ENCODE measurements at regions not wholly inside any gene's neighbourhood (a gene's known extent, or its start where the extent isn't known, plus 50 kb on each side); places are given as distances from the start of the nearest gene placed in this dataset.

- H3K4me1 ChIP-seq: no peaks in the 10 kb centered on the region
- H3K27ac ChIP-seq: no peak overlapping the region
- H3K36me3 ChIP-seq: no peaks in the 10 kb centered on the region
- no peak overlapping the region for H3K4me3 ChIP-seq
- intact Hi-C loops (cut with DNase I; ENCODE audit: low total_unique reads): no loop called here
- H3K9me3 ChIP-seq: no peaks in the 10 kb centered on the region
- TF ChIP-seq CTCF (IDR thresholded peaks at IDR 0.05) (no peak), POLR2A (IDR thresholded peaks at IDR 0.05) (no peak)
- H3K27me3 ChIP-seq: no peaks in the 10 kb centered on the region
- DNase-seq: no peak
Measured at GRCh38 chr5:66255714-66256113, 111.6 kb downstream of the SREK1 start.

- Histone ChIP-seq H3K36me3 (no peaks in the 10 kb centered on the region), H3K9me3 (no peaks in the 10 kb centered on the region), H3K27ac (no peak overlapping the region), H3K4me1 (no peaks in the 10 kb centered on the region), H3K27me3 (no peaks in the 10 kb centered on the region), H3K4me3 (no peak overlapping the region)
- intact Hi-C loops (cut with DNase I; ENCODE audit: low total_unique reads): no loop called here
- DNase-seq: no peak
- no peak for TF ChIP-seq POLR2A (IDR thresholded peaks at IDR 0.05)
- no peak for TF ChIP-seq CTCF (IDR thresholded peaks at IDR 0.05)
Measured at GRCh38 chr5:66273121-66273520, 129.0 kb downstream of the SREK1 start.

GRCh38 chr5:66276986-66277385 is 132.9 kb downstream of the SREK1 start:
- Histone ChIP-seq H3K36me3 (no peaks in the 10 kb centered on the region), H3K27me3 (no peaks in the 10 kb centered on the region), H3K27ac (no peak overlapping the region), H3K4me1 (no peaks in the 10 kb centered on the region), H3K4me3 (no peak overlapping the region), H3K9me3 (no peaks in the 10 kb centered on the region)
- DNase-seq: no peak
- TF ChIP-seq POLR2A (IDR thresholded peaks at IDR 0.05) (no peak), CTCF (IDR thresholded peaks at IDR 0.05) (no peak)
- intact Hi-C loops (cut with DNase I; ENCODE audit: low total_unique reads): no loop called here

GRCh38 chr5:66277981-66278380 is 133.9 kb downstream of the SREK1 start:
- Histone ChIP-seq H3K4me1 (no peaks in the 10 kb centered on the region), H3K27me3 (no peaks in the 10 kb centered on the region), H3K4me3 (no peak overlapping the region), H3K36me3 (no peaks in the 10 kb centered on the region), H3K27ac (no peak overlapping the region), H3K9me3 (no peaks in the 10 kb centered on the region)
- no peak for DNase-seq
- intact Hi-C loops (cut with DNase I; ENCODE audit: low total_unique reads): no loop called here
- no peak for TF ChIP-seq CTCF (IDR thresholded peaks at IDR 0.05)

- H3K9me3 ChIP-seq: no peaks in the 10 kb centered on the region
- no peaks in the 10 kb centered on the region for H3K4me1 ChIP-seq
- TF ChIP-seq POLR2A (IDR thresholded peaks at IDR 0.05) (no peak), CTCF (IDR thresholded peaks at IDR 0.05) (no peak)
- no peaks in the 10 kb centered on the region for H3K36me3 ChIP-seq
- no peak overlapping the region for H3K4me3 ChIP-seq
- intact Hi-C loops (cut with DNase I; ENCODE audit: low total_unique reads): no loop called here
- DNase-seq: no peak
- H3K27me3 ChIP-seq: no peaks in the 10 kb centered on the region
- no peak overlapping the region for H3K27ac ChIP-seq
Measured at GRCh38 chr5:66281294-66281693, 137.2 kb downstream of the SREK1 start.

All from uterus (tissue), 3 donors.